HEK293T (cell line): ENCODE measurements at regions not wholly inside any gene's neighbourhood (a gene's known extent, or its start where the extent isn't known, plus 50 kb on each side); places are given as distances from the start of the nearest gene placed in this dataset.
A peak's percentile ranks its signal among the peaks of the same experiment; 100 is the strongest.
"Not testable (repeated sequence)": the region's sequence is repeated elsewhere in the genome, so short reads cannot be mapped to it uniquely, and the experiment has no call there.

Experiments used
- CTCF ChIA-PET: fragments of 350-600 bp; formaldehyde crosslinking; extraction: SDS; loops from one replicate; lab custom pipeline; 2021; ENCODE audit warnings: antibody characterized with exemption, inconsistent platforms; lab: Yijun Ruan, JAX
- POLR2A ChIA-PET: fragments of 350-600 bp; formaldehyde crosslinking; extraction: SDS; loops from one replicate; lab custom pipeline; 2020; ENCODE audit warnings: antibody characterized with exemption, inconsistent platforms; lab: Yijun Ruan, JAX
- DNase-seq: peaks from one replicate; pipeline ENCODE4 v3.0.0; 2012; ENCODE audit warnings: mixed read lengths; ENCODE audit errors: extremely low spot score
- ARNT ChIP-seq: fragments of 450-650 bp; IDR thresholded peaks from 2 replicates; pipeline ENCODE4 v1.6.1; 2017; ENCODE audit warnings: mild to moderate bottlenecking
- BHLHE40 ChIP-seq: fragments of 450-650 bp; IDR thresholded peaks from 2 replicates; pipeline ENCODE4 v1.6.1; 2016; ENCODE audit warnings: mild to moderate bottlenecking, moderate library complexity, borderline replicate concordance
- CTBP1 ChIP-seq: fragments of 450-650 bp; IDR thresholded peaks from 2 replicates; pipeline ENCODE4 v1.6.1; 2016; ENCODE audit warnings: borderline replicate concordance
- ELF4 ChIP-seq: fragments of 450-650 bp; IDR thresholded peaks from 2 replicates; pipeline ENCODE4 v1.6.1; 2017; ENCODE audit warnings: antibody characterized with exemption
- FOXA1 ChIP-seq: fragments of 450-650 bp; IDR thresholded peaks from 2 replicates; pipeline ENCODE4 v1.6.1; 2016; ENCODE audit warnings: mild to moderate bottlenecking
- FOXK2 ChIP-seq: fragments of 450-650 bp; IDR thresholded peaks from 2 replicates; pipeline ENCODE4 v1.6.1; 2016; ENCODE audit warnings: mild to moderate bottlenecking
- FOXM1 ChIP-seq: fragments of 450-650 bp; IDR thresholded peaks from 2 replicates; pipeline ENCODE4 v1.6.1; 2017; ENCODE audit warnings: mild to moderate bottlenecking, borderline replicate concordance
- HDGF ChIP-seq: fragments of 450-650 bp; IDR thresholded peaks from 2 replicates; pipeline ENCODE4 v1.6.1; 2017; ENCODE audit warnings: antibody characterized with exemption, borderline replicate concordance
- L3MBTL2 ChIP-seq: fragments of 450-650 bp; conservative IDR thresholded peaks from 2 replicates; pipeline ENCODE4 v1.6.1; 2016; ENCODE audit warnings: mild to moderate bottlenecking
- LEF1 ChIP-seq: fragments of 450-650 bp; IDR thresholded peaks from 2 replicates; pipeline ENCODE4 v1.6.1; 2017; ENCODE audit warnings: mild to moderate bottlenecking, borderline replicate concordance
- NFRKB ChIP-seq: fragments of 450-650 bp; IDR thresholded peaks from 2 replicates; pipeline ENCODE4 v1.6.1; 2016; ENCODE audit warnings: mild to moderate bottlenecking, moderate library complexity
- SP1 ChIP-seq: fragments of 450-650 bp; IDR thresholded peaks from 2 replicates; pipeline ENCODE4 v1.6.1; 2017
- SUZ12 ChIP-seq: fragments of 450-650 bp; IDR thresholded peaks from 2 replicates; pipeline ENCODE4 v1.6.1; 2016; ENCODE audit warnings: mild to moderate bottlenecking
- TARDBP ChIP-seq: fragments of 450-650 bp; IDR thresholded peaks from 2 replicates; pipeline ENCODE4 v1.6.1; 2016
- ZNF384 ChIP-seq: fragments of 450-650 bp; IDR thresholded peaks from 2 replicates; pipeline ENCODE4 v1.6.1; 2016
- TF ChIP-seq, protein P1 (sequence below): fragments of 450-650 bp; IDR thresholded peaks from 2 replicates; pipeline ENCODE4 v1.6.1; 2016

GRCh38 chr13:46498650-46499049 is 54.3 kb upstream of the LRCH1 start:
- POLR2A ChIA-PET, result no interaction called here
- CTCF ChIA-PET, result no interaction called here
- TF ChIP-seq TARDBP (no peak), L3MBTL2 (no peak), ZNF384 (no peak), FOXK2 (no peak), SP1 (no peak), CTBP1 (no peak), FOXA1 (no peak), FOXM1 (no peak), SUZ12 (no peak), HDGF (no peak), LEF1 (no peak), ELF4 (no peak), ARNT (no peak), BHLHE40 (no peak)
- TF ChIP-seq, protein P1, sequence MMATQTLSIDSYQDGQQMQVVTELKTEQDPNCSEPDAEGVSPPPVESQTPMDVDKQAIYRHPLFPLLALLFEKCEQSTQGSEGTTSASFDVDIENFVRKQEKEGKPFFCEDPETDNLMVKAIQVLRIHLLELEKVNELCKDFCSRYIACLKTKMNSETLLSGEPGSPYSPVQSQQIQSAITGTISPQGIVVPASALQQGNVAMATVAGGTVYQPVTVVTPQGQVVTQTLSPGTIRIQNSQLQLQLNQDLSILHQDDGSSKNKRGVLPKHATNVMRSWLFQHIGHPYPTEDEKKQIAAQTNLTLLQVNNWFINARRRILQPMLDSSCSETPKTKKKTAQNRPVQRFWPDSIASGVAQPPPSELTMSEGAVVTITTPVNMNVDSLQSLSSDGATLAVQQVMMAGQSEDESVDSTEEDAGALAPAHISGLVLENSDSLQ, result no peak
- no peak for DNase-seq

DNA sequence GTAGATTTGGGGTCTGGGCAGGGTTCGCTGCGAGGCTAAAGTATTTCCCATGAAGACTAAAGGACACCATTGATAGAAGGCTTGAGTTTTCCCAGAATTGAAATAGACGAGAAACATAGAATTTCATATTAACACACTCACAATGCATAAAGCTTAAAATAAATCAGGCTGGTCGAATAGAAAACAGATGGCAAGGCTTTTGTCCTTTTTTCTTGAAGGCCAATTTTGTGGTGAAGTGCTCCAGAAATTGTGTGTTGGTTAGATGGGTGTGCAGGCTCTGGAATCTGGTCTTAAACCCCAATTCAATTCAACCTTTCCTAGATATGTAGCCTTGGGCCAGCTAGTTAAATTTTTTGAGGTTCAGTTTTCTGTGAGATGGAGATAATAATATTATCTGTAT is 56.9 kb upstream of the LRCH1 start:
- no peak for DNase-seq
- CTCF ChIA-PET, result interaction anchor here (0.6 kb wide), 1 partner anchor 8 kb away, joined by 3 read pairs; no protein-coding TSS in a partner anchor
- POLR2A ChIA-PET, result no interaction called here
- TF ChIP-seq L3MBTL2 (no peak), HDGF (no peak), NFRKB (no peak), SUZ12 (no peak), ARNT (no peak), BHLHE40 (no peak), FOXA1 (no peak), TARDBP (no peak), SP1 (no peak), FOXM1 (no peak), ELF4 (no peak), FOXK2 (no peak)

- DNase-seq, result no peak
- ChIA-PET POLR2A (no interaction called here), CTCF (interaction anchor here (0.6 kb wide), 1 partner anchor 9 kb away, joined by 3 read pairs; no protein-coding TSS in a partner anchor)
- no peak for TF ChIP-seq CTBP1
- no peak for TF ChIP-seq ZNF384
- TF ChIP-seq FOXM1, result no peak
- TF ChIP-seq NFRKB, result no peak
- TF ChIP-seq LEF1, result no peak
- TF ChIP-seq SUZ12, result no peak
- TF ChIP-seq TARDBP, result no peak
- TF ChIP-seq L3MBTL2, result no peak
- TF ChIP-seq ARNT, result no peak
- TF ChIP-seq FOXA1, result no peak
- TF ChIP-seq, protein P1, result no peak
- no peak for TF ChIP-seq HDGF
- no peak for TF ChIP-seq SP1
- TF ChIP-seq FOXK2, result no peak
- no peak for TF ChIP-seq BHLHE40
- TF ChIP-seq ELF4, result no peak
Observed at GRCh38 chr13:46495651-46496050, 57.3 kb upstream of the LRCH1 start.

- ChIA-PET POLR2A (no interaction called here), CTCF (no interaction called here)
- no peak for DNase-seq
- no peak for TF ChIP-seq HDGF
- TF ChIP-seq ZNF384, result no peak
- TF ChIP-seq CTBP1, result no peak
- TF ChIP-seq SP1, result no peak
- no peak for TF ChIP-seq LEF1
- no peak for TF ChIP-seq FOXA1
- no peak for TF ChIP-seq FOXM1
- no peak for TF ChIP-seq L3MBTL2
- no peak for TF ChIP-seq ARNT
- no peak for TF ChIP-seq BHLHE40
- TF ChIP-seq NFRKB, result no peak
- TF ChIP-seq TARDBP, result no peak
- no peak for TF ChIP-seq SUZ12
- TF ChIP-seq, protein P1, result no peak
- no peak for TF ChIP-seq ELF4
- TF ChIP-seq FOXK2, result no peak
Observed at GRCh38 chr13:46495066-46495465, 57.9 kb upstream of the LRCH1 start.

DNA sequence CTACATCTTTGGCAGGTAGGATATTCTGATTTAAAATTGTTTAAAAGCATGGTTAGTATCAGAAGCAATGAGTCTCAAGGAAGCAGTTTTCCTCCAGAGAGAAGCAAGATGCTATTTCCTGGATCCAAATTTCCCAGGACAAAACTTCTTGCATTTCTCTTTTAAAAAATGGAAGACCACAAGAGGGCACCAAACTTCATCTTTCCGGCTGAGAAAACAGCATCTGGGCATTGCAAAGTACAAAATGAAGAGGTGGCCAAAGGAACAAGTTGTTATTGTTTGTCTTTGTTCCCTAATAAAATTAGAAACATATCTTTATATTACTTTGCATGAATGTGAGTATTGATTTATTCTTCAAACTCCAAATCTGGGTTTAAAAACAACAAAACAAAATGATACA is 60.0 kb upstream of the LRCH1 start:
- ChIA-PET POLR2A (no interaction called here), CTCF (no interaction called here)
- peak; percentile 54 for DNase-seq
- TF ChIP-seq ZNF384 (no peak), TARDBP (no peak)

GRCh38 chr13:46491641-46492040 is 61.3 kb upstream of the LRCH1 start:
- TF ChIP-seq SP1, result no peak
- CTCF ChIA-PET, result no interaction called here
- POLR2A ChIA-PET, result no interaction called here
- DNase-seq, result no peak

GRCh38 chr13:46490713-46491112 is 62.3 kb upstream of the LRCH1 start:
- POLR2A ChIA-PET, DNase-seq: not testable (repeated sequence)

More at GRCh38 chr13:46490713-46491112, 62.3 kb upstream of the LRCH1 start:
- CTCF ChIA-PET, result interaction anchor here (0.6 kb wide), 1 partner anchor 22 kb away, joined by 4 read pairs; no protein-coding TSS in a partner anchor
